ENCODE measurements at regions not wholly inside any gene's neighbourhood (a gene's known extent, or its start where the extent isn't known, plus 50 kb on each side); places are given as distances from the start of the nearest gene placed in this dataset.
"Not testable (repeated sequence)": the region's sequence is repeated elsewhere in the genome, so short reads cannot be mapped to it uniquely, and the experiment has no call there.

DNA sequence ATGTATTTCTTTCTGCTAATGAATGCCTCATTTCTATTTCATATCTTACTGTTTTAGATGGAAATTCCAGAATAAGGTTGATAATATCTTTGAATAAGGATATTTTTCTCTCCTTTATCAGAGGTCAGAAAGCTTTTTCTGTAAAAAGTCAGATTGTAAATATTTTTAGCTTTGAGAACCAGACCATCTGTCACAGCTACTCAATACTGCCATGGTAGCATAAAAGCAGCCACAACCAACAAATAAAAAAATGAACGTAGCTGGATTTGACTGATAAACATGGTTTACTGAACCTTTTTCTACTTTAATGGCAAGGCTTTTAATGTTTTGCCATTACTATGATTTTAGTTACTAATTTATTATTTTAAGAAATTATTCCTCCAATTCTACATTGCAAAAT lies 217.4 kb upstream of the COX10 start:
- Histone ChIP-seq H3K4me1 (ENCODE audit: control insufficient read depth, extremely low read depth, insufficient read depth, low read length) (no peaks in the 10 kb centered on the region), H3K27ac (ENCODE audit: insufficient read depth, low read depth, low read length) (no peak overlapping the region), H4K20me1 (replicated peaks; ENCODE audit: control insufficient read depth, extremely low read depth, insufficient read depth, low read length) (no peaks in the 10 kb centered on the region), H3K9ac (replicated peaks; ENCODE audit: extremely low read depth, insufficient read depth, low read length) (no peak overlapping the region), H3K27me3 (ENCODE audit: control insufficient read depth in 2 of 2, insufficient read depth in 2 of 2, low read length in 2 of 2) (no peaks in the 10 kb centered on the region), H3K4me3 (replicated peaks in 1 of 3; ENCODE audit: insufficient read depth in 1 of 3, low read depth in 1 of 3, low read length in 3 of 3) (no peak overlapping the region), H3K9me1 (replicated peaks; ENCODE audit: control insufficient read depth, extremely low read depth, insufficient read depth, low read length) (no peaks in the 10 kb centered on the region), H3K4me2 (ENCODE audit: insufficient read depth, low read length) (no peak overlapping the region), H3K36me3 (ENCODE audit: control insufficient read depth in 2 of 2, extremely low read depth in 1 of 2, insufficient read depth in 2 of 2, low read length in 2 of 2) (no peaks in the 10 kb centered on the region), H3K9me3 (replicated peaks; ENCODE audit: control insufficient read depth, insufficient read depth, low read length) (peaks cover 4% of the 10 kb centered on the region), H3K79me2 (ENCODE audit: control insufficient read depth, insufficient read depth, low read length) (no peaks in the 10 kb centered on the region), H2AFZ (ENCODE audit: low read depth, low read length) (no peak overlapping the region)
- BruUV-seq (replicated peaks), result no TSS peak
- TF ChIP-seq, protein P1, sequence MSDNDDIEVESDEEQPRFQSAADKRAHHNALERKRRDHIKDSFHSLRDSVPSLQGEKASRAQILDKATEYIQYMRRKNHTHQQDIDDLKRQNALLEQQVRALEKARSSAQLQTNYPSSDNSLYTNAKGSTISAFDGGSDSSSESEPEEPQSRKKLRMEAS (IDR thresholded peaks at IDR 0.05; ENCODE audit: insufficient read depth, insufficient read length), result no peak
- no peak for TF ChIP-seq POLR2AphosphoS5 (IDR thresholded peaks at IDR 0.05; ENCODE audit: insufficient read depth, low read depth, low read length)
- no peak for TF ChIP-seq EZH2 (IDR thresholded peaks at IDR 0.05; ENCODE audit: borderline replicate concordance, low read depth, low read length, severe bottlenecking)
- dilution Hi-C loops (cut with MboI; ENCODE audit: extremely low pct_ligation_motif_present, low sequenced_read_pairs) (no loop called here), intact Hi-C loops (cut with micrococcal nuclease) (no loop called here)
- FAIRE-seq (no peak), DNase-seq (ENCODE audit: low read depth, low spot score) (no peak)
- CTCF ChIA-PET, result interaction anchor here (0.8 kb wide), 1 partner anchor 9 kb away, joined by 3 read pairs; no protein-coding TSS in a partner anchor
- POLR2A ChIA-PET, result no interaction called here

DNA sequence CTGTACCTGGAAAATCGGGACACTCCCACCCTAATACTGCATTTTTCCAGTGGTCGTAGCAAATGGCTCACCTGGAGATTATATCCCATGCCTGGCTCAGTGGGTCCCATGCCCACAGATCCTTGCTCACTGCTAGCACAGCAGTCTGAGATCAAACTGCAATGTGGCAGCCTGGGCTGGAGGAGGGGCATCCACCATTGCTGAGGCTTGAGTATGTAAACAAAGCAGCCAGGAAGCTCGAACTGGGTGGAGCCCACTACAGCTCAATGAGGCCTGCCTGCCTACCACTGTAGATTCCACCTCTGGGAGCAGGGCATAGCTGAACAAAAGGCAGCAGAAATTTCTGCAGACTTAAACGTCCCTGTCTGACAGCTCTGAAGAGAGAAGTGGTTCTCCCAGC lies 213.6 kb upstream of the COX10 start:
- H3K9me1 ChIP-seq (replicated peaks; ENCODE audit: control insufficient read depth, extremely low read depth, insufficient read depth, low read length); POLR2A ChIA-PET; H3K9ac ChIP-seq (replicated peaks; ENCODE audit: extremely low read depth, insufficient read depth, low read length); H3K4me3 ChIP-seq (replicated peaks in 1 of 3; ENCODE audit: insufficient read depth in 1 of 3, low read depth in 1 of 3, low read length in 3 of 3); BruUV-seq (replicated peaks); H2AFZ ChIP-seq (ENCODE audit: low read depth, low read length); H3K9me3 ChIP-seq (replicated peaks; ENCODE audit: control insufficient read depth, insufficient read depth, low read length); H3K79me2 ChIP-seq (ENCODE audit: control insufficient read depth, insufficient read depth, low read length); H3K4me1 ChIP-seq (ENCODE audit: control insufficient read depth, extremely low read depth, insufficient read depth, low read length); DNase-seq (ENCODE audit: low read depth, low spot score); H3K36me3 ChIP-seq (ENCODE audit: control insufficient read depth in 2 of 2, extremely low read depth in 1 of 2, insufficient read depth in 2 of 2, low read length in 2 of 2); dilution Hi-C loops (cut with MboI; ENCODE audit: extremely low pct_ligation_motif_present, low sequenced_read_pairs); FAIRE-seq; H3K27ac ChIP-seq (ENCODE audit: insufficient read depth, low read depth, low read length); CTCF ChIA-PET; H3K27me3 ChIP-seq (ENCODE audit: control insufficient read depth in 2 of 2, insufficient read depth in 2 of 2, low read length in 2 of 2); H3K4me2 ChIP-seq (ENCODE audit: insufficient read depth, low read length); H4K20me1 ChIP-seq (replicated peaks; ENCODE audit: control insufficient read depth, extremely low read depth, insufficient read depth, low read length); intact Hi-C loops (cut with micrococcal nuclease): not testable (repeated sequence)

Data from endothelial cell of umbilical vein (primary cell).